22Rv1 (cell line): ENCODE measurements at regions not wholly inside any gene's neighbourhood (a gene's known extent, or its start where the extent isn't known, plus 50 kb on each side); places are given as distances from the start of the nearest gene placed in this dataset.

ENCODE experiments used
- H3K27ac ChIP-seq: fragments of 450-650 bp; 2 replicates; pipeline ENCODE4 v1.5.1; 2017
- ZFX ChIP-seq: fragments of 450-650 bp; IDR thresholded peaks from 2 replicates; pipeline ENCODE4 v1.6.1; 2017; ENCODE audit warnings: antibody characterized with exemption, borderline replicate concordance
- TF ChIP-seq, protein P1 (sequence below): fragments of 450-650 bp; IDR thresholded peaks from 2 replicates; pipeline ENCODE4 v1.5.1; 2017; ENCODE audit warnings: mild to moderate bottlenecking

DNA sequence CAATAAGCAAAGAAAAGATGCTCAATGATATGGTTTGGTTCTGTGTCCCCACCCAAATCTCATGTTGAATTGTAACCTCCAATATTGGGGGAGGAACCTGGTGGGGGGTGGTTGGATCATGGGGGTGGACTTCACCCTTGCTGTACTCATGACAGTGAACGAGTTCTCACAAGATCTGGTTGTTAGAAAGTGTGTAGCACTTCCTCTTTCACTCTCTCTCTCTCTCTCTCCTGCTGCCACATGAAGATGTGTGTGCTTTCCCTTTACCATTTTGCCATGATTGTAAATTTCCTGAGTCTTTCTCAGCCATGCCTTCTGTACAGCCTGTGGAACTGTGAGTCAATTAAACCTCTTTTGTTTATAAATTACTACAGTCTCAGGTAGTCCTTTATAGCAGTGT is 248.4 kb downstream of the HHIPL2 start:
- TF ChIP-seq, protein P1, sequence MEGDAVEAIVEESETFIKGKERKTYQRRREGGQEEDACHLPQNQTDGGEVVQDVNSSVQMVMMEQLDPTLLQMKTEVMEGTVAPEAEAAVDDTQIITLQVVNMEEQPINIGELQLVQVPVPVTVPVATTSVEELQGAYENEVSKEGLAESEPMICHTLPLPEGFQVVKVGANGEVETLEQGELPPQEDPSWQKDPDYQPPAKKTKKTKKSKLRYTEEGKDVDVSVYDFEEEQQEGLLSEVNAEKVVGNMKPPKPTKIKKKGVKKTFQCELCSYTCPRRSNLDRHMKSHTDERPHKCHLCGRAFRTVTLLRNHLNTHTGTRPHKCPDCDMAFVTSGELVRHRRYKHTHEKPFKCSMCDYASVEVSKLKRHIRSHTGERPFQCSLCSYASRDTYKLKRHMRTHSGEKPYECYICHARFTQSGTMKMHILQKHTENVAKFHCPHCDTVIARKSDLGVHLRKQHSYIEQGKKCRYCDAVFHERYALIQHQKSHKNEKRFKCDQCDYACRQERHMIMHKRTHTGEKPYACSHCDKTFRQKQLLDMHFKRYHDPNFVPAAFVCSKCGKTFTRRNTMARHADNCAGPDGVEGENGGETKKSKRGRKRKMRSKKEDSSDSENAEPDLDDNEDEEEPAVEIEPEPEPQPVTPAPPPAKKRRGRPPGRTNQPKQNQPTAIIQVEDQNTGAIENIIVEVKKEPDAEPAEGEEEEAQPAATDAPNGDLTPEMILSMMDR = no peak
- no peak for TF ChIP-seq ZFX
- no peak overlapping the region for H3K27ac ChIP-seq

DNA sequence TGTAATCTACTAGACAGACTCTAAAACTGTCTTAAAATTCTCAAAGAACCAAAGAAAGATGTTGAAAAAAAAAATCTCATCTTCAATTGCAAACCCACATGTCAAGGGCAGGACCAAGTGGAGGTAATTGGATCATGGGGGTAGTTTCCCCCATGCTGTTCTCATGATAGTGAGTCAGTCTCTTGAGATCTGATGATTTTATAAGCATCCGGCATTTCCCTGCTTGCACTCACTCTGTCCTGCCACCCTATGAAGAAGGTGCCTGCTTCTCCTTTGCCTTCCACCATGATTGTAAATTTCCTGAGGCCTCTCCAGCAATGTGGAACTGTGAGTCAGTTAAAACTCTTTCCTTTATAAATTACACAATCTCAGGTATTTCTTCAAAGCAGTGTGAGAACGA is 257.0 kb downstream of the HHIPL2 start:
- no peak overlapping the region for H3K27ac ChIP-seq
- TF ChIP-seq ZFX = no peak
- TF ChIP-seq, protein P1 = no peak

DNA sequence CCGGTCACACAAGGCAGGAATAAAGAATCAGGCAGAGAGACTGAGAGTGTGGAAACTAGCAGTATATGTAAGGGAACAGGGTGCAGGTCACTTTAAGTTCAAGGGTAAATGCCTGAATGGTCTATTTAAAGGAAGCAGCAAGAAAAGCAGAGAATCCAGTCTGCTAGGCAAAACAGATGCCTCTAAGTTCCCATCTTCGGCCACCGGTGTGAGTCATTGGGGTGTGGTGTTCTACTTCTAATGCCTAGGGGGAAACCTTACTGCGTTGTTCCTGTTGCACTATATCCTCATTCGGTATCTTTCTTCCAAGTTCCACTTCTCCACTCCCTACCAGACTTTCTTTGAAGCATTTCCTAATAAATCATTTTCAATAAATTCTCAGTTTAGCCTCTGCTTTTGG is 259.9 kb downstream of the HHIPL2 start:
- TF ChIP-seq ZFX = no peak
- TF ChIP-seq, protein P1 = no peak
- H3K27ac ChIP-seq = no peak overlapping the region

DNA sequence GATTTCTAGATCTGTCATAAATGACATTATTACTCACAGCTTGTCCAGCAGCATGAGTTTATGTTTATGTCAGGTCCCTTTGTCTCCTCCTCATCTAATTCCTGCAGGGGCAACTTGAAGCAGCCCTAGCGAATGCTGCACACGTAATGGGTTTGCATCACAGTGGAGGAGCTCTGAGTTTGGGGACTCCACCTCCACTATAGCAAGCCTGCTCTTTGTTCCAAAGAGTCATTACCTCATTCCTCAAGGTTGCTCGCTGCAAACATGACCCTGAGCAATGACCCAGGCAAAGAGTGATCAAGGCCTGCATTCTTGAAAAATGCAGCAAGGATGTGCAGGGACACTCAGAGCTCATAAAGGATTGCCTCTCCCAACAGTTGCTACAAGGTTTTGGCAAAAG is 261.9 kb downstream of the HHIPL2 start:
- no peak overlapping the region for H3K27ac ChIP-seq
- no peak for TF ChIP-seq ZFX
- TF ChIP-seq, protein P1 = no peak

DNA sequence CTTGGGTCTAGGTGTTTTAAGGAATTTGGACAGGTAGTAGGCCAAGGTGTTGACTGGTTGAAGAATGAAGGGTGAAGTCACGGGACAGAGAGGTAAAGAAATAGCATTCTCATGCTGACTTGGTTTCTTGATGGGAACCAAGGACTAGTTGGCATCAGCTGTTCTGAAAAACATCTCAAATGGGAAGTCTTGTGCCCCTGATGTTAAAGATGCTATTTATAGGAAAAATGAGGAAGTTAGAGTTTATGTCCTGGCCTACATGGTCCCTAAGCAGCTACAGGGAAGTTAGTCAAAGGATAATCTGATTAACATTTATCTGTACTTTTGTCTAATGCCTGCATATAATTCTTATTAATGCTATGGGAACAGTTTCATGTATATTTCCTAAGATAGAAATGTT is 262.4 kb downstream of the HHIPL2 start:
- TF ChIP-seq, protein P1 = no peak
- TF ChIP-seq ZFX = no peak

DNA sequence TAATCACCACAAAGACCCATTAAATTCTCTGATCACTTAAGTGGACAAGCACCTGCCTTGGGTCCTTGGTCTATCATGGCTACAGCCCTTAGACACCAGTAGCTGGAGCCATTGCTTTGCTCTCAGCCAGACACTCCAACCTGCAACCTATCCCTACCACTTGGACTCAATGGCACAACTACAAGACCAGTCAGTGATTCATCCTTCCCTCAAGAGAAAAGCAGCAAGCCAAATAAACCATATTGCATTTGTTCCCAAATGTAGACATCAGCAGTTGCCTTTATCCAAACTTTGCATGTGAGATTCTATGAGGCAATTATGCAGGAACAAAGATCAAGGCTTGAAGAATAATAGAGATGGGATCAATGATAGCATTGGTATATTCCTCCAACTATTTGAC is 263.4 kb downstream of the HHIPL2 start:
- TF ChIP-seq ZFX = no peak
- TF ChIP-seq, protein P1 = no peak
- H3K27ac ChIP-seq = no peak overlapping the region

More for the DNA sequence above, 262.4 kb downstream of the HHIPL2 start:
- no peak overlapping the region for H3K27ac ChIP-seq

DNA sequence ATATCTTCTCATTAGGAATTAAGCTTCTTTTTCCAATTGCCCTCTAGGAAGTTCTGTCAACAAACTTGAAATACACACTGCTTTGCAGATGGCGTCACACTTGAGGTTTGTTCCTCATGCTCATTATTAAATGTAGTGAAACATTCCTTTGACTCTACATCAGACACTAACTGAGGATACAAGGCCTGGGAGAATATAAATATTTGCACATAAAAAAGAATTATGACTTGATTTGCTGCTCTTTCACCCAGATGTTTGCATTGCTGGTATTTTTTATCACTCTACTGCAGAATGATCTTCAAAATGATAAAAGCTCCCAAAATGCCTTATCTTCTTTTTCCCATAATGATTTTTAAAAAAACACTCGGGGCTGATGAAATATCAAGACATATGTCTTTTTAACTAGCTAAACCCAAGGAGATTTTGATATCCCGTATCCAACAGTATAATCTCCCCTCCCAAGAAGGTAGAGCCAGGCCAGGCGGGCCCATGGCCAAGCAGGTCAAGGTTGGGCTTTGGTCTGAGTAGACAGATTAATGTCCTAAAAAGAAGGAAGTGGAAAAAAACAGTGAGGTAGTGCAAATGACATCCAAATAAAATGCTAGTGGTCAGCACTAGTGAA is 264.6 kb downstream of the HHIPL2 start:
- H3K27ac ChIP-seq = no peak overlapping the region
- TF ChIP-seq ZFX = no peak
- TF ChIP-seq, protein P1 = no peak
